ENCODE measurements at regions not wholly inside any gene's neighbourhood (a gene's known extent, or its start where the extent isn't known, plus 50 kb on each side); places are given as distances from the start of the nearest gene placed in this dataset.

- H3K36me3 Mint-ChIP-seq: no peaks in the 10 kb centered on the region
- H4K20me1 ChIP-seq (ENCODE audit: low read depth): no peaks in the 10 kb centered on the region
- no peaks in the 10 kb centered on the region for H3K27me3 ChIP-seq
- no peak overlapping the region for H3K27ac ChIP-seq
- no peaks in the 10 kb centered on the region for H3K4me1 Mint-ChIP-seq
- H3K9me3 ChIP-seq (ENCODE audit: low read depth): no peaks in the 10 kb centered on the region
- no peaks in the 10 kb centered on the region for H3F3A ChIP-seq (ENCODE audit: low read depth)
- no peaks in the 10 kb centered on the region for H3K36me3 ChIP-seq
- H3K4me1 ChIP-seq: no peaks in the 10 kb centered on the region
- H3K79me2 ChIP-seq (ENCODE audit: low read depth): no peaks in the 10 kb centered on the region
- H3K27me3 Mint-ChIP-seq (ENCODE audit: insufficient read depth, low read depth): no peaks in the 10 kb centered on the region
- no peak overlapping the region for H3K9ac ChIP-seq
- TF ChIP-seq EZH2 (IDR thresholded peaks at IDR 0.05) (no peak), EZH2phosphoT487 (IDR thresholded peaks at IDR 0.05) (no peak), CTCF (IDR thresholded peaks at IDR 0.05) (no peak)
- no peak overlapping the region for H3K4me3 ChIP-seq
- no peak overlapping the region for H3K27ac Mint-ChIP-seq
- DNase-seq (ENCODE audit: low spot score): no peak
- no peak overlapping the region for H3K4me2 ChIP-seq
- no peaks in the 10 kb centered on the region for H3K9me3 Mint-ChIP-seq
- H3K4me3 Mint-ChIP-seq: no peak overlapping the region
- no peak overlapping the region for H2AFZ ChIP-seq (replicated peaks)
These were observed 170.4 kb upstream of the LDB2 start for GRCh38 chr4:17068891-17069290.

GRCh38 chr4:17068392-17068791 is 169.9 kb upstream of the LDB2 start:
- H3K4me1 ChIP-seq: no peaks in the 10 kb centered on the region
- no peaks in the 10 kb centered on the region for H3K36me3 Mint-ChIP-seq
- no peaks in the 10 kb centered on the region for H3K9me3 Mint-ChIP-seq
- H4K20me1 ChIP-seq (ENCODE audit: low read depth): no peaks in the 10 kb centered on the region
- H3K27me3 Mint-ChIP-seq (ENCODE audit: insufficient read depth, low read depth): no peaks in the 10 kb centered on the region
- TF ChIP-seq EZH2phosphoT487 (IDR thresholded peaks at IDR 0.05) (no peak), CTCF (IDR thresholded peaks at IDR 0.05) (no peak), EZH2 (IDR thresholded peaks at IDR 0.05) (no peak)
- no peaks in the 10 kb centered on the region for H3K9me3 ChIP-seq (ENCODE audit: low read depth)
- H2AFZ ChIP-seq (replicated peaks): no peak overlapping the region
- H3K4me3 Mint-ChIP-seq: no peak overlapping the region
- no peaks in the 10 kb centered on the region for H3K36me3 ChIP-seq
- H3K27me3 ChIP-seq: no peaks in the 10 kb centered on the region
- no peak overlapping the region for H3K4me3 ChIP-seq
- no peak for DNase-seq (ENCODE audit: low spot score)
- no peak overlapping the region for H3K27ac Mint-ChIP-seq
- H3K79me2 ChIP-seq (ENCODE audit: low read depth): no peaks in the 10 kb centered on the region
- no peak overlapping the region for H3K9ac ChIP-seq
- H3K4me2 ChIP-seq: no peak overlapping the region
- H3K27ac ChIP-seq: no peak overlapping the region
- H3K4me1 Mint-ChIP-seq: no peaks in the 10 kb centered on the region
- H3F3A ChIP-seq (ENCODE audit: low read depth): no peaks in the 10 kb centered on the region

- Histone ChIP-seq H3K4me2 (no peak overlapping the region), H3K4me1 (no peaks in the 10 kb centered on the region), H3K4me3 (no peak overlapping the region), H2AFZ (replicated peaks) (no peak overlapping the region), H3K36me3 (no peaks in the 10 kb centered on the region), H4K20me1 (ENCODE audit: low read depth) (no peaks in the 10 kb centered on the region), H3K79me2 (ENCODE audit: low read depth) (no peaks in the 10 kb centered on the region), H3K9ac (no peak overlapping the region), H3F3A (ENCODE audit: low read depth) (no peaks in the 10 kb centered on the region), H3K27ac (no peak overlapping the region), H3K9me3 (ENCODE audit: low read depth) (no peaks in the 10 kb centered on the region), H3K27me3 (no peaks in the 10 kb centered on the region)
- TF ChIP-seq CTCF (IDR thresholded peaks at IDR 0.05): no peak
- no peak for TF ChIP-seq EZH2 (IDR thresholded peaks at IDR 0.05)
- TF ChIP-seq EZH2phosphoT487 (IDR thresholded peaks at IDR 0.05): no peak
- Mint-ChIP-seq H3K9me3 (no peaks in the 10 kb centered on the region), H3K4me1 (no peaks in the 10 kb centered on the region), H3K27me3 (ENCODE audit: insufficient read depth, low read depth) (no peaks in the 10 kb centered on the region), H3K27ac (no peak overlapping the region), H3K4me3 (no peak overlapping the region), H3K36me3 (no peaks in the 10 kb centered on the region)
- DNase-seq (ENCODE audit: low spot score): no peak
These were observed 168.5 kb upstream of the LDB2 start for GRCh38 chr4:17066972-17067371.

DNA sequence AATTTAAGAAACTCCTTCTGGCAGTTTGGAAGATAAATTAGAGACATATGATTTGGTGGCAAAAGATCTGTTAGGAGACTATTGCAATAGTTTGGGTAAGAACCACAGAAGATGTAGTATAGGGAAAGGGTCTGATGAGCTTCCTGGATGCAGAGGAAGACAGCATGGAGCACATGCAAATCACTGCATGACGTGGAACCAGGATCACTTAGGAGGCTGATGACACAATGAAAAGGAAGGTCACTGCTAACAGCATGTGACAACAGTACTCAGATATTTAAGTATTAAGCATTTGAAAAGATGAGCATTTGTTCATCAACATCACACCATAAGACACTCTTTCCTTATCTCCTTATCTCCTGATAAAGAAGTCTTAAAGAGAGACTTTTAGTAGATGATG is 167.8 kb upstream of the LDB2 start:
- Mint-ChIP-seq H3K27ac (no peak overlapping the region), H3K4me3 (no peak overlapping the region), H3K9me3 (no peaks in the 10 kb centered on the region), H3K27me3 (ENCODE audit: insufficient read depth, low read depth) (no peaks in the 10 kb centered on the region), H3K36me3 (no peaks in the 10 kb centered on the region), H3K4me1 (no peaks in the 10 kb centered on the region)
- Histone ChIP-seq H3K4me1 (no peaks in the 10 kb centered on the region), H3K9me3 (ENCODE audit: low read depth) (no peaks in the 10 kb centered on the region), H4K20me1 (ENCODE audit: low read depth) (no peaks in the 10 kb centered on the region), H3K79me2 (ENCODE audit: low read depth) (no peaks in the 10 kb centered on the region), H3K4me2 (no peak overlapping the region), H3F3A (ENCODE audit: low read depth) (no peaks in the 10 kb centered on the region), H3K27ac (no peak overlapping the region), H3K36me3 (no peaks in the 10 kb centered on the region), H2AFZ (replicated peaks) (no peak overlapping the region), H3K4me3 (no peak overlapping the region), H3K27me3 (no peaks in the 10 kb centered on the region), H3K9ac (no peak overlapping the region)
- DNase-seq (ENCODE audit: low spot score): no peak
- TF ChIP-seq CTCF (IDR thresholded peaks at IDR 0.05) (no peak), EZH2 (IDR thresholded peaks at IDR 0.05) (no peak), EZH2phosphoT487 (IDR thresholded peaks at IDR 0.05) (no peak)

Data from neural progenitor cell (in vitro differentiated cells).